K562 (cell line): ENCODE measurements at regions not wholly inside any gene's neighbourhood (a gene's known extent, or its start where the extent isn't known, plus 50 kb on each side); places are given as distances from the start of the nearest gene placed in this dataset.

Experiments used
- ATAC-seq: fragments of 200-7000 bp; cut with Tn5 transposase; 3 replicates; pipeline ENCODE4 v1.9.1; 2020; ENCODE audit warnings: moderate library complexity
- BruUV-seq: library from RNA; stranded (reverse); fragments of 400-500 nt; replicated peaks from 2 replicates; lab custom pipeline; 2021; lab: Mats Ljungman, UMichigan
- CTCF ChIA-PET: fragments of 300-600 bp; formaldehyde crosslinking; extraction: SDS; loops from one replicate; lab custom pipeline; 2021; ENCODE audit warnings: low intra/inter-chr PET ratio; lab: Yijun Ruan, JAX
- POLR2A ChIA-PET: fragments of 300-600, 350-650 bp; sonication (Branson Sonifier 250); formaldehyde crosslinking; extraction: SDS; loops from one replicate; lab custom pipeline; 2021; ENCODE audit warnings: antibody characterized with exemption, inconsistent platforms; lab: Yijun Ruan, JAX
- DNase-seq, 4 experiments: peaks; one replicate each; pipeline versions ENCODE4 v3.0.0 to v3.0.0-alpha.2; 2011 to 2018; ENCODE audit warnings: low spot score in 3 of 4, mixed read lengths in 3 of 4; ENCODE audit errors: extremely low read depth in 1 of 4
- FAIRE-seq: peaks from 2 replicates; lab custom pipeline; 2011; peaks lifted over from hg19 to GRCh38; lab: Jason Lieb, UNC
- H2AFZ ChIP-seq: 2 replicates; pipeline ENCODE4 v1.6.0; 2011; ENCODE audit warnings: low read depth, low read length, control low read depth, inconsistent platforms
- H3K27ac ChIP-seq: fragments of 200-600 bp; 3 replicates; pipeline ENCODE4 v1.8.0; 2011; ENCODE audit warnings: low read depth, mild to moderate bottlenecking, control low read depth, inconsistent platforms, low read length, moderate library complexity, mixed read lengths; ENCODE audit errors: extremely low read depth
- H3K27me3 ChIP-seq, 2 experiments: fragments of 300-600 bp in 1 of 2; 2 replicates in 1 of 2; 3 replicates in 1 of 2; pipeline versions ENCODE4 v1.6.0 to v1.8.0; 2011; ENCODE audit warnings: inconsistent platforms in 2 of 2, low read length in 2 of 2, mild to moderate bottlenecking in 1 of 2, mixed read lengths in 1 of 2, moderate library complexity in 1 of 2; ENCODE audit not compliant: control insufficient read depth in 2 of 2, insufficient read depth in 2 of 2
- H3K36me3 ChIP-seq: fragments of 300-600 bp; 3 replicates; pipeline ENCODE4 v1.8.0; 2011; ENCODE audit warnings: mild to moderate bottlenecking, low read length, inconsistent platforms; ENCODE audit not compliant: control insufficient read depth, insufficient read depth
- H3K4me1 ChIP-seq, 2 experiments: fragments of 200-600 bp in 1 of 2; replicated peaks in 1 of 2; 2 replicates in 1 of 2; 3 replicates in 1 of 2; pipeline versions ENCODE4 v1.5.1 to v1.8.0; 2011; ENCODE audit warnings: inconsistent platforms in 2 of 2, low read length in 2 of 2, mild to moderate bottlenecking in 1 of 2, mixed read lengths in 1 of 2, moderate library complexity in 1 of 2; ENCODE audit not compliant: control insufficient read depth in 2 of 2, insufficient read depth in 2 of 2
- H3K4me2 ChIP-seq: 2 replicates; pipeline ENCODE4 v1.6.1; 2011; ENCODE audit warnings: low read length, control low read depth, inconsistent platforms, mixed read lengths; ENCODE audit not compliant: insufficient read depth
- H3K4me3 ChIP-seq: fragments of 200-600 bp; sonication (generic), shearing (Covaris generic); 2 replicates; pipeline ENCODE4 v1.5.1; 2016; ENCODE audit warnings: control low read depth, inconsistent platforms
- H3K79me2 ChIP-seq: fragments of 200-600 bp; 3 replicates; pipeline ENCODE4 v1.8.0; 2011; ENCODE audit warnings: low read length, inconsistent platforms; ENCODE audit not compliant: control insufficient read depth, insufficient read depth
- H3K9ac ChIP-seq, 2 experiments: 2 replicates each; pipeline versions ENCODE4 v1.6.0 to v1.6.1; 2011; ENCODE audit warnings: low read depth in 2 of 2, low read length in 2 of 2, control low read depth in 1 of 2, inconsistent platforms in 1 of 2, mild to moderate bottlenecking in 1 of 2, mixed read lengths in 1 of 2; ENCODE audit not compliant: insufficient read depth in 1 of 2
- H3K9me1 ChIP-seq: one replicate; pipeline ENCODE4 v1.6.0; 2011; ENCODE audit warnings: inconsistent platforms, mild to moderate bottlenecking, low read length, moderate library complexity; ENCODE audit not compliant: control insufficient read depth, insufficient read depth
- H3K9me3 ChIP-seq: replicated peaks from 2 replicates; pipeline ENCODE4 v1.5.1; 2011; ENCODE audit warnings: low read depth, low read length, inconsistent platforms; ENCODE audit not compliant: control insufficient read depth, insufficient read depth
- H4K20me1 ChIP-seq: replicated peaks from 2 replicates; pipeline ENCODE4 v1.6.1; 2011; ENCODE audit warnings: low read length, inconsistent platforms, mixed read lengths; ENCODE audit not compliant: control insufficient read depth, insufficient read depth
- ARHGAP35 ChIP-seq: fragments of 450-650 bp; IDR thresholded peaks from 2 replicates; pipeline ENCODE4 v1.6.1; 2018; ENCODE audit not compliant: partially characterized antibody
- ERF ChIP-seq: fragments of 450-650 bp; formaldehyde crosslinking; IDR thresholded peaks from 2 replicates; pipeline ENCODE4 v1.4.0; 2020; ENCODE audit warnings: mild to moderate bottlenecking, mixed read lengths
- JUN ChIP-seq, 2 experiments: sonication (generic) in 1 of 2; formaldehyde crosslinking in 1 of 2; IDR thresholded peaks; 2 replicates each; pipeline versions ENCODE4 v1.6.1 to v1.8.0; 2012 to 2022; ENCODE audit warnings: borderline replicate concordance in 2 of 2, mild to moderate bottlenecking in 2 of 2, improper control_type of control experiment in 1 of 2, low read depth in 1 of 2, low read length in 1 of 2, missing genetic modification reagents in 1 of 2
- MLLT1 ChIP-seq, 2 experiments: fragments of 450-650 bp; IDR thresholded peaks; 2 replicates each; pipeline ENCODE4 v1.6.1; 2016
- MTA1 ChIP-seq: fragments of 450-650 bp; IDR thresholded peaks from 2 replicates; pipeline ENCODE4 v1.6.1; 2017; ENCODE audit warnings: borderline replicate concordance
- RB1 ChIP-seq: fragments of 450-650 bp; IDR thresholded peaks from 2 replicates; pipeline ENCODE4 v1.6.1; 2017; ENCODE audit warnings: low read depth, mild to moderate bottlenecking
- SAFB ChIP-seq: fragments of 200-400 bp; formaldehyde crosslinking; IDR thresholded peaks from 2 replicates; pipeline ENCODE4 v1.6.1; 2017; ENCODE audit warnings: low read depth, low read length, borderline replicate concordance
- ZNF146 ChIP-seq: IDR thresholded peaks from one replicate; pipeline ENCODE4 v1.6.1; 2018; ENCODE audit warnings: missing compliant biosample characterization; ENCODE audit not compliant: unreplicated experiment
- ZNF253 ChIP-seq: fragments of 250-450 bp; sonication (Bioruptor Pico); conservative IDR thresholded peaks from 2 replicates; pipeline ENCODE4 v1.6.1; 2021; ENCODE audit warnings: mild to moderate bottlenecking
- ZNF518B ChIP-seq: fragments of 250-450 bp; sonication (Bioruptor Pico); IDR thresholded peaks from 2 replicates; pipeline ENCODE4 v1.5.0; 2021; ENCODE audit warnings: mild to moderate bottlenecking, moderate library complexity
- WGBS: fragments of 100-300 bp; shearing (Covaris generic); methylation state at CpG from one replicate; pipeline ENCODE4 v1.1.6; 2016; ENCODE audit warnings: low coverage, mixed read lengths; ENCODE audit not compliant: insufficient coverage; ENCODE audit errors: missing lambda C conversion rate; 5-methylcytosine and 5-hydroxymethylcytosine counted together
- in situ Hi-C: fragments of 300-500 bp; cut with MboI; formaldehyde crosslinking; loops from 4 replicates; pipeline ENCODE4 v1.15.0; 2018; ENCODE audit warnings: inconsistent platforms, mixed read lengths
- intact Hi-C: fragments of 100-400 bp; cut with micrococcal nuclease; formaldehyde crosslinking; loops from 2 replicates; pipeline ENCODE4 v1.14.2; 2022

- Histone ChIP-seq H2AFZ (no peak overlapping the region), H3K4me3 (no peak overlapping the region), H3K9ac (no peak overlapping the region), H3K9me1 (no peaks in the 10 kb centered on the region), H3K4me1 (no peaks in the 10 kb centered on the region)
- in situ Hi-C loops (no loop called here), intact Hi-C loops (no loop called here)
- TF ChIP-seq RB1 (no peak), MTA1 (no peak), ARHGAP35 (no peak), ZNF146 (CRISPR knock-in tag) (no peak), SAFB (no peak), JUN (IDR thresholded peaks at IDR 0.05; ENCODE audit: borderline replicate concordance, low read depth, low read length) (no peak), JUN (CRISPR knock-in tag; IDR thresholded peaks at IDR 0.05; ENCODE audit: borderline replicate concordance) (no peak), ZNF253 (CRISPR knock-in tag) (no peak)
- TF ChIP-seq, all 486 proteins: peak for 0
- no peak for DNase-seq
- ATAC-seq, result no peak
- Histone ChIP-seq H3K27ac (no peak overlapping the region), H3K36me3 (no peaks in the 10 kb centered on the region), H3K79me2 (no peaks in the 10 kb centered on the region), H3K27me3 (no peaks in the 10 kb centered on the region), H3K4me2 (no peak overlapping the region), H4K20me1 (no peaks in the 10 kb centered on the region), H3K9me3 (no peaks in the 10 kb centered on the region)
- no peak for FAIRE-seq
- no TSS peak for BruUV-seq
- 6% methylated on average over 1 of the region's 2 CpGs for WGBS
- ChIA-PET POLR2A (no interaction called here), CTCF (no interaction called here)
Observed at GRCh38 chr14:84074626-84075025, 1455.3 kb upstream of the FLRT2 start.

- Histone ChIP-seq H3K27ac (no peak overlapping the region), H3K36me3 (no peaks in the 10 kb centered on the region), H3K79me2 (no peaks in the 10 kb centered on the region), H3K9ac (no peak overlapping the region), H3K9me3 (no peaks in the 10 kb centered on the region), H4K20me1 (no peaks in the 10 kb centered on the region), H3K4me3 (no peak overlapping the region), H3K4me2 (no peak overlapping the region), H2AFZ (no peak overlapping the region), H3K9me1 (no peaks in the 10 kb centered on the region), H3K27me3 (no peaks in the 10 kb centered on the region), H3K4me1 (no peaks in the 10 kb centered on the region)
- DNase-seq (no peak), FAIRE-seq (no peak), ATAC-seq (no peak)
- CTCF ChIA-PET, result no interaction called here
- in situ Hi-C loops, result no loop called here
- BruUV-seq, result no TSS peak
- intact Hi-C loops, result no loop called here
- WGBS, result 17% methylated on average over 1 of the region's 1 CpG
- POLR2A ChIA-PET, result no interaction called here
- TF ChIP-seq MLLT1 (IDR thresholded peaks at IDR 0.05) (no peak), ZNF518B (CRISPR knock-in tag) (no peak), ERF (CRISPR knock-in tag) (no peak)
Observed at GRCh38 chr14:84080944-84081343, 1449.0 kb upstream of the FLRT2 start.
